ENCODE measurements at regions not wholly inside any gene's neighbourhood (a gene's known extent, or its start where the extent isn't known, plus 50 kb on each side); places are given as distances from the start of the nearest gene placed in this dataset.

DNA sequence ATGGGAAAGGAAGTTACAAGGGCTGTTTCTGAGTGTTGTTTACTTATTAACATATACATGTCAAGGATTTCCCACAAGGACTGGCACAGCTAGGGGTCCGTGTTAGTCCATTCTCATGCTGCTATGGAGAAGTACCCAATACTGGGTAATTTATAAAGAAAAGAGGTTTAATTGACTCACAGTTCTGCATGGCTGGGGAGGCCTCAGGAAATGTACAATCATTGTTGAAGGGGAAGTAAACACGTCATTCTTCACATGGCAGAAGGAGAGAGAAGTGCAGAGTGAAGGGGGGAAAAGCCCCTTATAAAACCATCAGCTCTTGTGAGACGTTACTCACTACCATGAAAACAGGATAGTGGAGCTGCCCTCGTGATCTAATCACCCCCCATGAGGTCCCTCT lies 128.9 kb upstream of the CELF4 start:
- intact Hi-C loops (cut with micrococcal nuclease), result no loop called here

- intact Hi-C loops (cut with micrococcal nuclease), result no loop called here
Measured at GRCh38 chr18:37691162-37691561, 125.6 kb upstream of the CELF4 start.

DNA sequence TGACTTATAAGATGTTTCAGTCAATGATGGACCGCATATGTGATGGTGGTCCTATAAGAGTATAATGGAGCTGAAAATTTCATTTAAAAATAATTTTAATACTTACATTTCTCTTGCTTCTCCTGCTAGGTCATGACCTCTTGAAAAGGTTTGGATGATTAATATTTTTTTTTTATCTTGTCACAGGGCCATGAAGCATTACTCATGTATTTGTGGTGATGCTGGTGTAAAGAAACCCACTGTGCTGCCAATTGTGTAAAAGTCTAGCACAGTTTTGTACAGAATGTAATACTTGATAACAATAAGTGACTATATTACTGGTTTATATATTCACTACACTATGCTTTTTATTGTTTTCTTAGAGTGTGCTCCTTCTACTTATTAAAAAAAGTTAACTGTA lies 124.2 kb upstream of the CELF4 start:
- intact Hi-C loops (cut with micrococcal nuclease), result no loop called here

- intact Hi-C loops (cut with micrococcal nuclease), result no loop called here
Measured at GRCh38 chr18:37684590-37684989, 119.0 kb upstream of the CELF4 start.

GRCh38 chr18:37684183-37684582 lies 118.6 kb upstream of the CELF4 start:
- intact Hi-C loops (cut with micrococcal nuclease), result no loop called here

DNA sequence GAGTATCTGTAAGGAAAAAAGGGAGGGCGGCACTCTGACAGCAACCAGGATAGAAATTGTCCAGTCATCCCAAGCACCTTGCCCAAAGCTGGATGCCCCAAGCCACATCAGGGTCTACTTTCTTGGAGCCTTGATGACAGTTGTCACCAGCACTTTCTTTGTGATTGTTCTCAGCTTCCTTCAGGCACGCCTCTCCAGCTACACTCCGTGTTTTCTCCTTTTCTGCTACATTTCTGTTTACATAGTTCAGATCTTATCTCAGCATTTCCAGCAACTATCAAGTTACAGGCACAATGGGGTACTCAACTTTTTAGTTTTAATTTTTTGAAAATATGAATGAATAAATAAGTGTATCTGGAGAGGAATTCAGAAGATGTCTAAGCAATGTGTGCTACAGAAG lies 115.3 kb upstream of the CELF4 start:
- intact Hi-C loops (cut with micrococcal nuclease), result no loop called here

DNA sequence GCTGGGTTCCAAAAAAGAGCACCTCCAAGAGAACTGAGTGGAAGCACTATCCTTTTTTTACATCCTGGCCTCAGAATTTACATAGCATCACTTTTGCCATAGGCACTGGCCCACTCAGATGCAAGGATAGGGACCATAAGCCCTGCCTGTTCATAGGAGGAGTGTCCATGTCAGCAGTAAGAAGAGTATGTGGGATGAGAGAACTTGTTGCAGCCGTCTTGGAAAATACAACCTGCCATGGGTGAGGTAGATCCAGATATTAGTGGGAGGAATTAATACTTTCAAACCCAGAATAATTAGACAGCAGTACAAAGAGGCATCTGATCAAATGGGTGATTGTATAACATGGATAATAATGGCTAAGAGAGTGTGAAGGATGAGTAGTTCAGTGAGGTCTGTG lies 110.7 kb upstream of the CELF4 start:
- intact Hi-C loops (cut with micrococcal nuclease), result no loop called here

- intact Hi-C loops (cut with micrococcal nuclease), result no loop called here
Measured at GRCh38 chr18:37675699-37676098, 110.1 kb upstream of the CELF4 start.

- intact Hi-C loops (cut with micrococcal nuclease), result no loop called here
Measured at GRCh38 chr18:37674570-37674969, 109.0 kb upstream of the CELF4 start.

GRCh38 chr18:37673671-37674070 lies 108.1 kb upstream of the CELF4 start:
- intact Hi-C loops (cut with micrococcal nuclease), result no loop called here

DNA sequence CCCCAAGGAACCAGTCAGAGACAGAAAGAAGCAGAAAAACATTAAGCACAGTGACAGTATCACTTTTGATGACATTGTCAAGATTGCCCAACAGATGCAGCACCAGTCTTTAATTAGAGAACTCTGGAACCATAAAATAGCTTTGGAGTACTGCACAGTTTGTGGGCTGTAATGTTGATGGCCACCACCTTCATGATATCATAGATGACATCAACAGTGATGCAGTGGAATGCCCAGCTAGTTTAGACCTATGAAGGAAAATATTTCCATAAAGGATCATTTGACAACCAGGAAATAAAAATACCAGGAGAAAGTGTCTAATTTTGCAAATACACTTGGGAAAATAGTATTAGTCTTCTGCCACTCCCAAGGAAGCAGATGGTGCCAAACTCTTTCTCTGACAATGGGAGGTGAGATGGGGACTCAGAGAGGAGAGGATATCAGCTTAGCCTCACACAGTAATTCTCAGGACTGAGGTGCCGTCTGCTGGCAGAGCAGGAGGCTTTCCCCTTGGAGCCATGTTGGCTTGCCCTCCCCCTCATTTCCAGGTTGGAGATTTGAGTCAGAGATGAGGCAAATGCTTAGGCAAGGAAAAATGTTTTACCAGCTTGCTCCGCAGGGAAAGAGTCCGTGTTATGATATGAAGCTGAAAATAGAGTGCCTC lies 107.5 kb upstream of the CELF4 start:
- intact Hi-C loops (cut with micrococcal nuclease), result no loop called here

- intact Hi-C loops (cut with micrococcal nuclease), result no loop called here
Measured at GRCh38 chr18:37672001-37672400, 106.4 kb upstream of the CELF4 start.

DNA sequence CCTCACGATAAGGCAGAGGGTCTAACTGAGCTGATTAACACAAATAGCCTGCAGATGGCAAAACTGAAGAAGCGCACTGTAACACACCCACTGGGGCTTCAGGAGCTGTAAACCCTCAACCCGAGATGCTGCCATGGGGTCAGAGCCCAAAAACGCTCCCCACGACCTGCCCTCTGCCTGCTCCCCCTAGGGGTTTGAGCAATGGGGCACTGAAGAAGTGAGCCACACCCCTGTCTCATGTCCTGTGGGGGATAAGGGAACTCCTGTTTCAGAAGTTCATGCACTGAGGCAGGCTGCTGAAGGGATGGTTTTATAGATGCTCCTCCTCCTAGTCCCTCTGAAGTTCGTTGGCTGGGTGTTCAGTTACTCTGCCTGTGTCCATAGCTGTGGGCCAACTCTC lies 105.9 kb upstream of the CELF4 start:
- intact Hi-C loops (cut with micrococcal nuclease), result no loop called here

DNA sequence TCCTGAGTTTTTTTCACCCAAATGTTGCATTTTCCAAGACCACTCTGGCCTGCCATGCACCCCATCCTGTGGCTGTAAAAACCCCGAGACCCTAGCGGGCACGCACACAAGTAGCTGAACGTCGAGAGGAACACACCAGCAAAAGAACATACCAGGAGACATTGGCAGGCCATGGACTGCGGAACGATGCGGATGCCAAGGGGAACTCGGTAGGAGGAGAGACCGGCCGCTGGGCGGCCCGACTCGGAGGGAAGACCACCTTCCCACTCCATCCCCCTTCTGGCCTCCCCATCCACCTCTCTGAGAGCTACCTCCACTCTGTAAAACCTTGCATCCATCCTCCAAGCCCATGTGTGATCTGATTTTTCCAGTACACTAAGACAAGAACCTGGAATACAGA lies 105.5 kb upstream of the CELF4 start:
- intact Hi-C loops (cut with micrococcal nuclease), result no loop called here

DNA sequence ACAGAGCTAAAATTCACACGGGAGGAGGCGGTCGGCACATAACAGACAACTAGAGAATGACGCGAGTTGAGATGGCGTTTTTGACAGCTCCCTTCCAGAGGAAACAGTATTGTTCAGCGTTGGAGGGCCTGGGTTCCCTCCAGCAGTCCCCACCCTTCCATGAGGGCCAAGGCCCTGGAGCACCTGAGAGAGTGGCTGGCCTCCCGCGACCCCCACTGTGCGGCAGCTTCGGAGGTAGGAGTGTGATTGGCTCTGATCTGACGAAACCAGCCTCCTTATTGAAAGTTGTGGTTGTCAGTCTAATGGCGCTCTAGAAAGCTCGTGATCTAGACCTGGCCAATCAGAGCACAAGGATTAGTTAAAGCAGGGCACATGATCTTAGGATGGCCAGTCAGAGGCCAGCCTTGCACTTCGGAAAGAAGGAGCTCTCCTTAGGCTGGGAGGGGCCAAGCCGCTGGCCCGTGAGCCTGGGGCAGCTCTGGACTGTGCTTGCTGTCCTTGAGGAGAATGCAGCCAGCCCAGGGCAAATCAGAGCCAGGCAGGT lies 104.5 kb upstream of the CELF4 start:
- intact Hi-C loops (cut with micrococcal nuclease), result no loop called here

- intact Hi-C loops (cut with micrococcal nuclease), result no loop called here
Measured at GRCh38 chr18:37668971-37669747, 103.6 kb upstream of the CELF4 start.

GRCh38 chr18:37667836-37668235 lies 102.2 kb upstream of the CELF4 start:
- intact Hi-C loops (cut with micrococcal nuclease), result no loop called here

- intact Hi-C loops (cut with micrococcal nuclease), result no loop called here
Measured at GRCh38 chr18:37666991-37667390, 101.4 kb upstream of the CELF4 start.

GRCh38 chr18:37666451-37666850 lies 100.9 kb upstream of the CELF4 start:
- intact Hi-C loops (cut with micrococcal nuclease), result no loop called here

- intact Hi-C loops (cut with micrococcal nuclease), result no loop called here
Measured at GRCh38 chr18:37665346-37665745, 99.7 kb upstream of the CELF4 start.

DNA sequence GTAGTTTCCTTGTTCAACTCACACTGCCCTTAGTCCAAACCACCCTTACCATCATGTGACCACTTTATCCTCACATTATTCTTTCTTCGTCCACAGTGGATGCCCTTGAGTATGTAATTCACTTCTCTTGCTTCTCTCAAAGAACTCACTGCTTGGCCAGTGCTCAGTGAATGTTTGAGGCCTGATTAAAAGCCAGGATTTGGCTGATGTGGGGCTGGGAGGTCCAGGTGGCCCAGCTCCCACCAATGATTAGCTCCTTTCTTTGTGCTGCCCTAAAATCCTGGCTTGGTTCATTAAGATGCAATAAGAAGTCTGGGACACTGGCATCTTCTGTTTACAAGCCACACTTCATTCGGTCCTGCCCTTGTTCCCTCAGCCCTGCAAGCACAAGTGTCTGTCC lies 97.8 kb upstream of the CELF4 start:
- intact Hi-C loops (cut with micrococcal nuclease), result no loop called here

DNA sequence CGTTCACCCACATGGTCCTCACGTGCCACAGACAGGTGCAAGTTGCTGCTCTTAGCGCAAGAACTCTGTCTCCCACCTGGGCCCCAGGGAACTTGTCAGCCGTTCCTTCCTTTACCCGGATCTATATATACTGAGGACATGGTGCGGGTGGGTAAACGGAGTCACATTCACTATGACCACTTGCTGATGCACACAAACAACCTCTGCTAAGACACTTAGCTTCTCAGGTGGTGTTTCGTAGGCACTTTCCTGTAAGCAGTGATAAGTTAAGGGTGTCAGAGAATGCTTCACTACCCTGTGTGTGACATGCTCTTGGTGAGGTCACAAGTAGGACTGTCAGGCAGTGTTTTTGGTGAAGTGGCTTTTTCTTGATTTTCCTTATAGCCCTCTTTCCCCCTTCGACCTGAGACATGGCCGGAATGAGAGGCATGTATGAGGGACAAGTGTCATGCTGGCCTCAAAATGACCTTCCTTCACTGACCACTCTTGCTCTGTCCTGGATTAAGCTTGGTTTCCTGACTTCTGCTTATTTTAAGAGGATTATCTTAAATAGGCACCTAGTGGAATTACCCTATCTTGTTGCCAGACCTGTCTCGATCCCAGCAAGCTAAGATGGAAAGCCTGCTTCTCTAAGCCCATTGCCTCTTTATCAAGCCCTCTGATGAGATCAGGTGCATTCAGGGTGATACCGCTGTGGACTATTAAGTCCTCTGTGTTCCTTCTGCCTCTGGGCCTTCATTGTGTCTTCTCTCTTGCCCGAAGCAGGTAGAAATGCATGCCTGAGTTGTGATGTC lies 97.1 kb upstream of the CELF4 start:
- intact Hi-C loops (cut with micrococcal nuclease), result no loop called here
